ENCODE measurements at regions not wholly inside any gene's neighbourhood (a gene's known extent, or its start where the extent isn't known, plus 50 kb on each side); places are given as distances from the start of the nearest gene placed in this dataset.

GRCh38 chr6:16048221-16048620 lies 80.7 kb upstream of the MYLIP start:
- CTCF ChIA-PET, result no interaction called here
- H3K36me3 ChIP-seq (ENCODE audit: control insufficient read depth, insufficient read depth, low read length), result no peaks in the 10 kb centered on the region
- no peak for TF ChIP-seq CTCF (IDR thresholded peaks at IDR 0.05; ENCODE audit: insufficient read depth, low read depth, low read length)
- POLR2A ChIA-PET, result interaction anchor here (1.0 kb wide), 1 partner anchor 299 kb away, joined by 3 read pairs; no protein-coding TSS in a partner anchor
- no peaks in the 10 kb centered on the region for H3K27me3 ChIP-seq (ENCODE audit: control insufficient read depth, insufficient read depth, low read length)
- no peak for DNase-seq (ENCODE audit: low read depth)
- H3K4me3 ChIP-seq (ENCODE audit: low read depth, low read length), result no peak overlapping the region

GRCh38 chr6:16047435-16047990 lies 81.4 kb upstream of the MYLIP start:
- no peak overlapping the region for H3K4me3 ChIP-seq (ENCODE audit: low read depth, low read length)
- ChIA-PET POLR2A (no interaction called here), CTCF (no interaction called here)
- H3K36me3 ChIP-seq (ENCODE audit: control insufficient read depth, insufficient read depth, low read length), result no peaks in the 10 kb centered on the region
- DNase-seq (ENCODE audit: low read depth), result no peak
- no peak for TF ChIP-seq CTCF (IDR thresholded peaks at IDR 0.05; ENCODE audit: insufficient read depth, low read depth, low read length)
- H3K27me3 ChIP-seq (ENCODE audit: control insufficient read depth, insufficient read depth, low read length), result no peaks in the 10 kb centered on the region

DNA sequence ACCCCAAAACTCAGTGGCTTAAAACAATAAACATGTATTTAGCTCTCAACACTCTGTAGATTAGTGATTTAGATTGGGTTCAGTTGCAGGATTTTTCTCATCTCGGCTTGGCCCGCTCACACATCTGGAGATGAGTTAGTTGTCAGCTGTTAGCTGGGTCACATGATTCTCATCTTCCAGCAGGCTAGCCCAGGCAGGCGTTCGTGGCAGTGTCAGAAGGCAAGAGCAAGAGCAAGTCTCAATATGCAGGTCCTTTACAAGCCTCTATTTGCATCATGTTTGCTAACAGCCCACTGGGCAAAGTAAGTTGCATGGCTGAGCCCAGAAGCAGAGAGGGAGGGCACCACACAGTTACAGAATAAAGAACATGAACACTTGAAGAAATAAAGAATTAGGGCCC lies 83.6 kb upstream of the MYLIP start:
- Histone ChIP-seq H3K36me3 (ENCODE audit: control insufficient read depth, insufficient read depth, low read length) (no peaks in the 10 kb centered on the region), H3K4me3 (ENCODE audit: low read depth, low read length) (no peak overlapping the region), H3K27me3 (ENCODE audit: control insufficient read depth, insufficient read depth, low read length) (no peaks in the 10 kb centered on the region)
- POLR2A ChIA-PET, result no interaction called here
- CTCF ChIA-PET, result no interaction called here
- DNase-seq (ENCODE audit: low read depth), result no peak
- TF ChIP-seq CTCF (IDR thresholded peaks at IDR 0.05; ENCODE audit: insufficient read depth, low read depth, low read length), result no peak

- POLR2A ChIA-PET, result no interaction called here
- no peak for DNase-seq (ENCODE audit: low read depth)
- CTCF ChIA-PET, result no interaction called here
- Histone ChIP-seq H3K27me3 (ENCODE audit: control insufficient read depth, insufficient read depth, low read length) (no peaks in the 10 kb centered on the region), H3K36me3 (ENCODE audit: control insufficient read depth, insufficient read depth, low read length) (no peaks in the 10 kb centered on the region), H3K4me3 (ENCODE audit: low read depth, low read length) (no peak overlapping the region)
- TF ChIP-seq CTCF (IDR thresholded peaks at IDR 0.05; ENCODE audit: insufficient read depth, low read depth, low read length), result no peak
Measured at GRCh38 chr6:16044211-16044643, 84.7 kb upstream of the MYLIP start.

GRCh38 chr6:16043171-16044135 lies 85.4 kb upstream of the MYLIP start:
- ChIA-PET POLR2A (no interaction called here), CTCF (no interaction called here)
- DNase-seq (ENCODE audit: low read depth), result no peak
- Histone ChIP-seq H3K27me3 (ENCODE audit: control insufficient read depth, insufficient read depth, low read length) (no peaks in the 10 kb centered on the region), H3K36me3 (ENCODE audit: control insufficient read depth, insufficient read depth, low read length) (no peaks in the 10 kb centered on the region), H3K4me3 (ENCODE audit: low read depth, low read length) (no peak overlapping the region)
- TF ChIP-seq CTCF (IDR thresholded peaks at IDR 0.05; ENCODE audit: insufficient read depth, low read depth, low read length), result no peak
